ENCODE measurements at regions not wholly inside any gene's neighbourhood (a gene's known extent, or its start where the extent isn't known, plus 50 kb on each side); places are given as distances from the start of the nearest gene placed in this dataset.

DNA sequence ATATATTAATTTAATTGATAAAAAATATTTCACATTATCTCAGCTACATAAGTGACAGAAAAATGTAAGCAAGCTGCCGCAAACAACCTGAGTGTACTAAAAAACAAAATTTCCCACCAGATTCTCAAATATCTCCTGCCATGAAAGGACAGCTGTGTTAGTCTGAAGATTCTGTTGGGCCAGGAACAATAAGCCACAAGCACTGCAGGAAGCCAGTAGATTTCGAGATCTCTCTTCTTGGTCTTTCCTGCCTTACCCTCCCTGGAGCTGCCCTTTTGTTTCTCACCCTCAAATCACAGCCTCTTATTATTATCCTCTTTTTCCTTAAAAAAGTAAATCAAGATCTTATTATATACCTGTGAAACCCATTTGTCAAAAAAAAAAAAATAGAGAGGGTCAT is 165.6 kb downstream of the EFNB2 start:
- ChIA-PET CTCF (interaction anchor here (0.6 kb wide), 1 partner anchor 20 kb away, joined by 3 read pairs; no protein-coding TSS in a partner anchor), POLR2A (ENCODE audit: unreplicated experiment) (no interaction called here)
- intact Hi-C loops (cut with micrococcal nuclease) (no loop called here), dilution Hi-C loops (cut with HindIII; ENCODE audit: low sequenced_read_pairs, unreplicated experiment) (no loop called here), in situ Hi-C loops (cut with MboI; ENCODE audit: low sequenced_read_pairs) (no loop called here)
- Histone ChIP-seq H2AK9ac (replicated peaks; ENCODE audit: low read depth, low read length, poor library complexity) (no peak overlapping the region), H2BK20ac (ENCODE audit: low read depth, low read length) (no peak overlapping the region), H2AK5ac (ENCODE audit: low read depth, low read length) (no peak overlapping the region; the same call in 1 of the 2 replicates), H3K27ac (ENCODE audit: insufficient read depth, low read length) (no peak overlapping the region), H4K5ac (ENCODE audit: low read depth, low read length) (no peak overlapping the region), H3K4ac (ENCODE audit: low read depth, low read length) (no peak overlapping the region), H3K23ac (ENCODE audit: low read depth, low read length) (no peak overlapping the region), H3K36me3 (ENCODE audit: control insufficient read depth, insufficient read depth, low read length) (no peaks in the 10 kb centered on the region), H3K9me1 (ENCODE audit: insufficient read depth, low read length) (peaks cover 12% of the 10 kb centered on the region), H3K79me1 (ENCODE audit: low read depth in 1 of 2, low read length in 2 of 2) (no peaks in the 10 kb centered on the region; a peak in 1 of 4 replicates), H3K9ac (ENCODE audit: low read depth, low read length) (no peak overlapping the region), H2BK5ac (ENCODE audit: low read depth, low read length, poor library complexity, severe bottlenecking) (no peak overlapping the region), H4K8ac (ENCODE audit: low read depth in 2 of 2, low read length in 2 of 2) (no peak overlapping the region), H3K9me3 (ENCODE audit: control insufficient read depth, insufficient read depth, low read length) (peaks cover 2% of the 10 kb centered on the region; the same call in 1 of the 2 replicates), H3K18ac (ENCODE audit: low read depth, low read length) (no peak overlapping the region), H3K4me3 (ENCODE audit: insufficient read depth, low read depth, low read length) (no peak overlapping the region), H3K56ac (ENCODE audit: extremely low read depth, insufficient read depth, low read length) (no peak overlapping the region), H3K4me2 (ENCODE audit: low read depth, low read length) (no peak overlapping the region), H3K14ac (replicated peaks; ENCODE audit: low read depth, low read length) (no peak overlapping the region), H4K91ac (ENCODE audit: insufficient read depth, low read depth, low read length) (no peak overlapping the region), H3K4me1 (ENCODE audit: control insufficient read depth, insufficient read depth, low read length) (peaks cover 17% of the 10 kb centered on the region), H2BK120ac (ENCODE audit: low read depth, low read length) (no peak overlapping the region), H2AFZ (replicated peaks; ENCODE audit: low read length, poor library complexity) (no peak overlapping the region), H2BK15ac (ENCODE audit: low read depth, low read length) (no peak overlapping the region; the same call in 2 of the 3 replicates), H3K27me3 (ENCODE audit: control insufficient read depth, insufficient read depth, low read length) (no peaks in the 10 kb centered on the region), H4K20me1 (ENCODE audit: insufficient read depth, low read length) (no peaks in the 10 kb centered on the region)
- no peak for DNase-seq
- no TSS peak for BruUV-seq (replicated peaks)
- no CpG with 5 or more reads among the region's 2 CpGs for WGBS, 2 experiments (ENCODE audit: extremely low coverage in 2 of 2, insufficient read length in 1 of 2)
- TF ChIP-seq, protein P1, sequence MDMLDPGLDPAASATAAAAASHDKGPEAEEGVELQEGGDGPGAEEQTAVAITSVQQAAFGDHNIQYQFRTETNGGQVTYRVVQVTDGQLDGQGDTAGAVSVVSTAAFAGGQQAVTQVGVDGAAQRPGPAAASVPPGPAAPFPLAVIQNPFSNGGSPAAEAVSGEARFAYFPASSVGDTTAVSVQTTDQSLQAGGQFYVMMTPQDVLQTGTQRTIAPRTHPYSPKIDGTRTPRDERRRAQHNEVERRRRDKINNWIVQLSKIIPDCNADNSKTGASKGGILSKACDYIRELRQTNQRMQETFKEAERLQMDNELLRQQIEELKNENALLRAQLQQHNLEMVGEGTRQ (IDR thresholded peaks at IDR 0.05; ENCODE audit: low read depth, low read length): no peak
- no peak for TF ChIP-seq BHLHE40 (IDR thresholded peaks at IDR 0.05; ENCODE audit: low read depth, low read length)
- no peak for TF ChIP-seq CHD1 (IDR thresholded peaks at IDR 0.05; ENCODE audit: low read depth, low read length)
- no peak for TF ChIP-seq MXI1 (IDR thresholded peaks at IDR 0.05; ENCODE audit: borderline replicate concordance, low read depth, low read length)
- no peak for TF ChIP-seq RAD21 (IDR thresholded peaks at IDR 0.05; ENCODE audit: low read length)
- TF ChIP-seq MAZ (IDR thresholded peaks at IDR 0.05; ENCODE audit: borderline replicate concordance, low read depth, low read length): no peak
- TF ChIP-seq POLR2A (IDR thresholded peaks at IDR 0.05; ENCODE audit: low read depth, low read length): no peak
- TF ChIP-seq CEBPB (IDR thresholded peaks at IDR 0.05; ENCODE audit: low read depth, low read length): no peak
- no peak for TF ChIP-seq SMC3 (IDR thresholded peaks at IDR 0.05; ENCODE audit: low read depth, low read length)
- TF ChIP-seq, protein P2, sequence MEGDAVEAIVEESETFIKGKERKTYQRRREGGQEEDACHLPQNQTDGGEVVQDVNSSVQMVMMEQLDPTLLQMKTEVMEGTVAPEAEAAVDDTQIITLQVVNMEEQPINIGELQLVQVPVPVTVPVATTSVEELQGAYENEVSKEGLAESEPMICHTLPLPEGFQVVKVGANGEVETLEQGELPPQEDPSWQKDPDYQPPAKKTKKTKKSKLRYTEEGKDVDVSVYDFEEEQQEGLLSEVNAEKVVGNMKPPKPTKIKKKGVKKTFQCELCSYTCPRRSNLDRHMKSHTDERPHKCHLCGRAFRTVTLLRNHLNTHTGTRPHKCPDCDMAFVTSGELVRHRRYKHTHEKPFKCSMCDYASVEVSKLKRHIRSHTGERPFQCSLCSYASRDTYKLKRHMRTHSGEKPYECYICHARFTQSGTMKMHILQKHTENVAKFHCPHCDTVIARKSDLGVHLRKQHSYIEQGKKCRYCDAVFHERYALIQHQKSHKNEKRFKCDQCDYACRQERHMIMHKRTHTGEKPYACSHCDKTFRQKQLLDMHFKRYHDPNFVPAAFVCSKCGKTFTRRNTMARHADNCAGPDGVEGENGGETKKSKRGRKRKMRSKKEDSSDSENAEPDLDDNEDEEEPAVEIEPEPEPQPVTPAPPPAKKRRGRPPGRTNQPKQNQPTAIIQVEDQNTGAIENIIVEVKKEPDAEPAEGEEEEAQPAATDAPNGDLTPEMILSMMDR (conservative IDR thresholded peaks at IDR 0.05; ENCODE audit: low read depth, low read length): no peak
- TF ChIP-seq RFX5 (IDR thresholded peaks at IDR 0.05; ENCODE audit: low read depth, low read length): no peak
- TF ChIP-seq, protein P3, sequence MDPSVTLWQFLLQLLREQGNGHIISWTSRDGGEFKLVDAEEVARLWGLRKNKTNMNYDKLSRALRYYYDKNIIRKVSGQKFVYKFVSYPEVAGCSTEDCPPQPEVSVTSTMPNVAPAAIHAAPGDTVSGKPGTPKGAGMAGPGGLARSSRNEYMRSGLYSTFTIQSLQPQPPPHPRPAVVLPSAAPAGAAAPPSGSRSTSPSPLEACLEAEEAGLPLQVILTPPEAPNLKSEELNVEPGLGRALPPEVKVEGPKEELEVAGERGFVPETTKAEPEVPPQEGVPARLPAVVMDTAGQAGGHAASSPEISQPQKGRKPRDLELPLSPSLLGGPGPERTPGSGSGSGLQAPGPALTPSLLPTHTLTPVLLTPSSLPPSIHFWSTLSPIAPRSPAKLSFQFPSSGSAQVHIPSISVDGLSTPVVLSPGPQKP (IDR thresholded peaks at IDR 0.05; ENCODE audit: borderline replicate concordance, low read depth, low read length): no peak
- no peak for TF ChIP-seq NFE2L2 (IDR thresholded peaks at IDR 0.05; ENCODE audit: low read depth, low read length)
- TF ChIP-seq RCOR1 (IDR thresholded peaks at IDR 0.05; ENCODE audit: insufficient replicate concordance, low read length): no peak
- no peak for TF ChIP-seq MAFK (IDR thresholded peaks at IDR 0.05; ENCODE audit: low read depth, low read length)
- no peak for ATAC-seq (ENCODE audit: low read depth)

Data from IMR-90 (cell line).